Astrocyte (in vitro differentiated cells and primary cell): ENCODE measurements at regions not wholly inside any gene's neighbourhood (a gene's known extent, or its start where the extent isn't known, plus 50 kb on each side); places are given as distances from the start of the nearest gene placed in this dataset.

Experiments
- DNase-seq: peaks from one replicate; pipeline ENCODE4 v3.0.0-alpha.2; 2010; ENCODE audit warnings: low read depth
- FAIRE-seq: peaks from 2 replicates; lab custom pipeline; 2011; peaks lifted over from hg19 to GRCh38; lab: Jason Lieb, UNC
- H2AFZ ChIP-seq: 2 replicates; pipeline ENCODE4 v1.6.0; 2012; ENCODE audit warnings: low read depth, low read length, inconsistent platforms
- H3K27ac ChIP-seq: 2 replicates; pipeline ENCODE4 v1.5.1; 2011; ENCODE audit warnings: low read depth, low read length, inconsistent platforms
- H3K27me3 ChIP-seq: 2 replicates; pipeline ENCODE4 v1.6.0; 2011; ENCODE audit warnings: low read length, inconsistent platforms; ENCODE audit not compliant: insufficient read depth
- H3K36me3 ChIP-seq: 2 replicates; pipeline ENCODE4 v1.5.1; 2011; ENCODE audit warnings: low read length, inconsistent platforms; ENCODE audit not compliant: insufficient read depth
- H3K4me1 ChIP-seq: 2 replicates; pipeline ENCODE4 v1.5.1; 2011; ENCODE audit warnings: low read length, inconsistent platforms; ENCODE audit not compliant: insufficient read depth
- H3K4me2 ChIP-seq: 2 replicates; pipeline ENCODE4 v1.6.0; 2012; ENCODE audit warnings: low read length, inconsistent platforms
- H3K4me3 ChIP-seq: 2 replicates; pipeline ENCODE4 v1.5.1; 2011; ENCODE audit warnings: low read depth, mild to moderate bottlenecking, low read length, inconsistent platforms; ENCODE audit not compliant: insufficient read depth
- H3K79me2 ChIP-seq: 2 replicates; pipeline ENCODE4 v1.6.0; 2012; ENCODE audit warnings: mild to moderate bottlenecking, low read length, inconsistent platforms; ENCODE audit not compliant: insufficient read depth
- H3K9ac ChIP-seq: 2 replicates; pipeline ENCODE4 v1.6.0; 2012; ENCODE audit warnings: mild to moderate bottlenecking, low read length, inconsistent platforms
- H3K9me3 ChIP-seq: 2 replicates; pipeline ENCODE4 v1.5.1; 2012; ENCODE audit warnings: low read depth, mild to moderate bottlenecking, low read length, inconsistent platforms; ENCODE audit not compliant: insufficient read depth
- H4K20me1 ChIP-seq: 2 replicates; pipeline ENCODE4 v1.6.0; 2012; ENCODE audit warnings: low read length, inconsistent platforms; ENCODE audit not compliant: insufficient read depth
- H3K27ac Mint-ChIP-seq: one replicate; pipeline ENCODE4 v1.8.0; 2021; ENCODE audit warnings: mild to moderate bottlenecking, mixed read lengths; ENCODE audit not compliant: unreplicated experiment
- H3K27me3 Mint-ChIP-seq: one replicate; pipeline ENCODE4 v1.8.0; 2021; ENCODE audit warnings: low read depth, mixed read lengths; ENCODE audit not compliant: unreplicated experiment
- H3K36me3 Mint-ChIP-seq: one replicate; pipeline ENCODE4 v1.8.0; 2021; ENCODE audit warnings: low read depth, mixed read lengths; ENCODE audit not compliant: unreplicated experiment
- H3K4me1 Mint-ChIP-seq: one replicate; pipeline ENCODE4 v1.8.0; 2021; ENCODE audit warnings: low read depth, mixed read lengths; ENCODE audit not compliant: unreplicated experiment
- H3K4me3 Mint-ChIP-seq: one replicate; pipeline ENCODE4 v1.8.0; 2021; ENCODE audit warnings: mild to moderate bottlenecking, moderate library complexity, mixed read lengths; ENCODE audit not compliant: unreplicated experiment
- H3K9me3 Mint-ChIP-seq: one replicate; pipeline ENCODE4 v1.8.0; 2021; ENCODE audit warnings: mild to moderate bottlenecking, mixed read lengths; ENCODE audit not compliant: unreplicated experiment
- CTCF ChIP-seq: IDR thresholded peaks from 2 replicates; pipeline ENCODE4 v1.5.1; 2011; ENCODE audit warnings: low read depth, mild to moderate bottlenecking, inconsistent platforms, low read length, moderate library complexity; ENCODE audit not compliant: insufficient read depth
- EZH2 ChIP-seq: IDR thresholded peaks from 2 replicates; pipeline ENCODE4 v1.6.1; 2012; ENCODE audit warnings: mild to moderate bottlenecking, low read length, inconsistent platforms; ENCODE audit not compliant: insufficient read depth

GRCh38 chr9:28053096-28053777 is 480.0 kb upstream of the C9orf72 start:
- Histone ChIP-seq H3K79me2 (no peaks in the 10 kb centered on the region), H2AFZ (no peak overlapping the region), H3K9ac (no peak overlapping the region), H3K4me2 (no peak overlapping the region), H3K27ac (no peak overlapping the region), H4K20me1 (no peaks in the 10 kb centered on the region), H3K4me3 (no peak overlapping the region), H3K9me3 (no peaks in the 10 kb centered on the region), H3K36me3 (no peaks in the 10 kb centered on the region), H3K4me1 (no peaks in the 10 kb centered on the region), H3K27me3 (no peaks in the 10 kb centered on the region)
- H3K9me3 Mint-ChIP-seq: no peaks in the 10 kb centered on the region
- TF ChIP-seq CTCF (no peak), EZH2 (no peak)
- no peak for FAIRE-seq
- peaks cover 34% of the 10 kb centered on the region for H3K4me1 Mint-ChIP-seq
- no peak overlapping the region for H3K4me3 Mint-ChIP-seq
- no peaks in the 10 kb centered on the region for H3K27me3 Mint-ChIP-seq
- DNase-seq: no peak
- H3K36me3 Mint-ChIP-seq: no peaks in the 10 kb centered on the region
- H3K27ac Mint-ChIP-seq: no peak overlapping the region

DNA sequence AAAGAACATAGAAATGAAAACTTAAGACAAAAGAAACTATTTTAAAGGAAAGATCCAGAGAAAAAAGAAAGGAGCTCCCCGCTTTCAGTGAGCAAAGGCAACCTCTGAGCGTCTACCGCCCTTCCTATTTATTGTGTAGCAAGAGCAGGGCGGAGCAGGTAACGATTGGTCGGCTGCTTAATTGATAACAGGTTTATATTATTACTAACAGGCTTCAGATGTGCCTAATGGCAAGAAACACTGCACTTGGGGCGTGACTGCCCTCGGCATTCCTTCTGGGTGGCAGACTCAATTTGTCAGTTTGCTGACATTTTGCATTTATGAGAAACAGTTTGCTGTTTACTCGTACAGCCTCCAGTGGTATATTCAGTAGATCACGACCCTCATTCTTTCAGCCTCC is 482.7 kb upstream of the C9orf72 start:
- H3K27ac ChIP-seq: no peak overlapping the region

DNA sequence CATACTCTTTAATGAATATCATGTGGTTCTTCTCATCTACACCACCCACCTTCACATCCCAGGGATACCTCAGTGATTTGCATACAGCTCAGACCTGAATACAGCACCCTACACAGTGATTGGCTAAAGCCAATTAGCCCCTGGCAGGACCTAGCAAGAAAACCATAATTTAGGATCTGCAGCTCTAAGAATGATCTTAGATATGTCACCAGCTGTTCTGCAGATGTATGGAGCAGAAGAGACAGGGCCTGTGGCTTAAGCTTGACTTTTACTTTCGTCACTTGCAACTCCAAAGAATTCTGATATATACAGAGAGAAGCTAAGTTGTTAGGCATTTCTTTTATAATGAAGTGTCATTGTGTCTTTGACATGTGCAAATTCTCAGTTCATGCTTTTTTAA is 483.2 kb upstream of the C9orf72 start:
- no peak overlapping the region for H3K4me2 ChIP-seq
- no peaks in the 10 kb centered on the region for H3K36me3 ChIP-seq
- no peaks in the 10 kb centered on the region for H3K36me3 Mint-ChIP-seq
- no peaks in the 10 kb centered on the region for H3K79me2 ChIP-seq
- no peaks in the 10 kb centered on the region for H3K4me1 ChIP-seq
- no peaks in the 10 kb centered on the region for H3K27me3 ChIP-seq
- no peak overlapping the region for H3K27ac ChIP-seq
- DNase-seq: no peak
- H3K4me3 ChIP-seq: no peak overlapping the region
- TF ChIP-seq EZH2 (no peak), CTCF (no peak)
- H3K4me3 Mint-ChIP-seq: no peak overlapping the region
- H2AFZ ChIP-seq: no peak overlapping the region
- FAIRE-seq: no peak
- H3K4me1 Mint-ChIP-seq: peaks cover 15% of the 10 kb centered on the region
- H3K27ac Mint-ChIP-seq: no peak overlapping the region
- no peaks in the 10 kb centered on the region for H3K9me3 ChIP-seq
- no peaks in the 10 kb centered on the region for H4K20me1 ChIP-seq
- H3K9me3 Mint-ChIP-seq: no peaks in the 10 kb centered on the region
- no peaks in the 10 kb centered on the region for H3K27me3 Mint-ChIP-seq
- no peak overlapping the region for H3K9ac ChIP-seq

More for the DNA sequence above, 482.7 kb upstream of the C9orf72 start:
- H3K4me2 ChIP-seq: no peak overlapping the region
- no peak overlapping the region for H2AFZ ChIP-seq
- no peak for TF ChIP-seq EZH2
- no peaks in the 10 kb centered on the region for H3K27me3 Mint-ChIP-seq
- no peak overlapping the region for H3K4me3 Mint-ChIP-seq
- peaks cover 20% of the 10 kb centered on the region for H3K4me1 Mint-ChIP-seq
- no peak overlapping the region for H3K4me3 ChIP-seq
- H3K36me3 ChIP-seq: no peaks in the 10 kb centered on the region
- no peaks in the 10 kb centered on the region for H4K20me1 ChIP-seq
- FAIRE-seq (no peak), DNase-seq (no peak)
- no peak overlapping the region for H3K27ac Mint-ChIP-seq
- H3K9me3 ChIP-seq: no peaks in the 10 kb centered on the region
- no peaks in the 10 kb centered on the region for H3K36me3 Mint-ChIP-seq
- no peaks in the 10 kb centered on the region for H3K9me3 Mint-ChIP-seq
- no peaks in the 10 kb centered on the region for H3K4me1 ChIP-seq
- H3K27me3 ChIP-seq: no peaks in the 10 kb centered on the region
- no peaks in the 10 kb centered on the region for H3K79me2 ChIP-seq
- no peak overlapping the region for H3K9ac ChIP-seq
